BJ (cell line): ENCODE measurements at regions not wholly inside any gene's neighbourhood (a gene's known extent, or its start where the extent isn't known, plus 50 kb on each side); places are given as distances from the start of the nearest gene placed in this dataset.
A peak's percentile ranks its signal among the peaks of the same experiment; 100 is the strongest.

ENCODE experiments used
- CTCF ChIA-PET: fragments of 350-600 bp; formaldehyde crosslinking; extraction: SDS; loops from one replicate; lab custom pipeline; 2021; ENCODE audit warnings: antibody characterized with exemption, inconsistent platforms; lab: Yijun Ruan, JAX
- POLR2A ChIA-PET: fragments of 300-600 bp; sonication (Branson Sonifier 250); formaldehyde crosslinking; extraction: SDS; loops from one replicate; lab custom pipeline; 2021; ENCODE audit warnings: antibody characterized with exemption; lab: Charles Lee
- DNase-seq: peaks from one replicate; pipeline ENCODE4 v3.0.0-alpha.2; 2011; ENCODE audit warnings: low read depth
- H3K27me3 ChIP-seq: 2 replicates; pipeline ENCODE4 v1.6.0; 2011; ENCODE audit warnings: low read length; ENCODE audit not compliant: control insufficient read depth, insufficient read depth
- H3K36me3 ChIP-seq: 2 replicates; pipeline ENCODE4 v1.5.1; 2011; ENCODE audit warnings: low read length; ENCODE audit not compliant: control insufficient read depth, insufficient read depth
- H3K4me3 ChIP-seq: 2 replicates; pipeline ENCODE4 v1.5.1; 2011; ENCODE audit warnings: low read depth, mild to moderate bottlenecking, control low read depth, low read length
- TF ChIP-seq, protein P1 (sequence below): IDR thresholded peaks from 2 replicates; pipeline ENCODE4 v1.5.1; 2011; ENCODE audit warnings: low read depth, mild to moderate bottlenecking, control low read depth, inconsistent platforms, low read length, moderate library complexity; ENCODE audit not compliant: insufficient read depth

DNA sequence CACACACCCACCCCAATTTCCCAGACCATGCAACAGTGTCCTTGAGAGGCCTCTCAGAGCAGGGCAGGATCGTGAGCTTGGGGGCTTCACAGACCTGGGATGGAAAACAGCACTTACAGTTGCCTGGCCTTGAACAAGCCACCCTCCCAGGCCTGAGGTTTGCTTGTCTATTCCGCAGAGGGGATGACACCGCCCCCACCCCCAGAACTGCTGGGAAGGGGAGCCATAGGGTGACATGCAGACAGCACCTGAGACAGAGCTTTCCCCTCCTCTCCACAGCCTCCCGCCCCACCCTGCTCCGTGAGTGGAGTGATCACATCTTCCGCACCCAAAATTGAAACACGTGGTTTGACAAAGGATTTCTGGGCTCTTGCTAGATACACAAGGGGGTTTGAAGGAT lies 131.5 kb upstream of the TNRC6C start:
- TF ChIP-seq, protein P1, sequence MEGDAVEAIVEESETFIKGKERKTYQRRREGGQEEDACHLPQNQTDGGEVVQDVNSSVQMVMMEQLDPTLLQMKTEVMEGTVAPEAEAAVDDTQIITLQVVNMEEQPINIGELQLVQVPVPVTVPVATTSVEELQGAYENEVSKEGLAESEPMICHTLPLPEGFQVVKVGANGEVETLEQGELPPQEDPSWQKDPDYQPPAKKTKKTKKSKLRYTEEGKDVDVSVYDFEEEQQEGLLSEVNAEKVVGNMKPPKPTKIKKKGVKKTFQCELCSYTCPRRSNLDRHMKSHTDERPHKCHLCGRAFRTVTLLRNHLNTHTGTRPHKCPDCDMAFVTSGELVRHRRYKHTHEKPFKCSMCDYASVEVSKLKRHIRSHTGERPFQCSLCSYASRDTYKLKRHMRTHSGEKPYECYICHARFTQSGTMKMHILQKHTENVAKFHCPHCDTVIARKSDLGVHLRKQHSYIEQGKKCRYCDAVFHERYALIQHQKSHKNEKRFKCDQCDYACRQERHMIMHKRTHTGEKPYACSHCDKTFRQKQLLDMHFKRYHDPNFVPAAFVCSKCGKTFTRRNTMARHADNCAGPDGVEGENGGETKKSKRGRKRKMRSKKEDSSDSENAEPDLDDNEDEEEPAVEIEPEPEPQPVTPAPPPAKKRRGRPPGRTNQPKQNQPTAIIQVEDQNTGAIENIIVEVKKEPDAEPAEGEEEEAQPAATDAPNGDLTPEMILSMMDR = no peak
- ChIA-PET CTCF (interaction anchor here (1.5 kb wide), 1 partner anchor 19 kb away, joined by 3 read pairs; no protein-coding TSS in a partner anchor), POLR2A (no interaction called here)
- no peaks in the 10 kb centered on the region for H3K27me3 ChIP-seq
- H3K36me3 ChIP-seq = no peaks in the 10 kb centered on the region
- no peak overlapping the region for H3K4me3 ChIP-seq
- no peak for DNase-seq

GRCh38 chr17:77827511-77827910 lies 131.0 kb upstream of the TNRC6C start:
- no peaks in the 10 kb centered on the region for H3K36me3 ChIP-seq
- no peak overlapping the region for H3K4me3 ChIP-seq
- no peak for DNase-seq
- TF ChIP-seq, protein P1 = no peak
- ChIA-PET POLR2A (no interaction called here), CTCF (interaction anchor here (1.5 kb wide), 1 partner anchor 18 kb away, joined by 3 read pairs; no protein-coding TSS in a partner anchor)
- H3K27me3 ChIP-seq = no peaks in the 10 kb centered on the region

GRCh38 chr17:77828749-77829539 lies 129.6 kb upstream of the TNRC6C start:
- H3K36me3 ChIP-seq = no peaks in the 10 kb centered on the region
- CTCF ChIA-PET = no interaction called here
- no peak overlapping the region for H3K4me3 ChIP-seq
- H3K27me3 ChIP-seq = no peaks in the 10 kb centered on the region
- DNase-seq = no peak
- POLR2A ChIA-PET = no interaction called here
- TF ChIP-seq, protein P1 = no peak

- Histone ChIP-seq H3K36me3 (no peaks in the 10 kb centered on the region), H3K27me3 (no peaks in the 10 kb centered on the region), H3K4me3 (no peak overlapping the region)
- TF ChIP-seq, protein P1 = no peak
- ChIA-PET CTCF (interaction anchor here (1.3 kb wide), 1 partner anchor 183 kb away, joined by 3 read pairs; no protein-coding TSS in a partner anchor), POLR2A (no interaction called here)
- DNase-seq = peak; percentile 18
These were observed 128.4 kb upstream of the TNRC6C start for GRCh38 chr17:77829843-77830799.
